DMS53 treated with DMSO at 0.1 percent for 48 hours (cell line): ENCODE measurements at regions not wholly inside any gene's neighbourhood (a gene's known extent, or its start where the extent isn't known, plus 50 kb on each side); places are given as distances from the start of the nearest gene placed in this dataset.
A peak's percentile ranks its signal among the peaks of the same experiment; 100 is the strongest.
"Not testable (repeated sequence)": the region's sequence is repeated elsewhere in the genome, so short reads cannot be mapped to it uniquely, and the experiment has no call there.

Experiments
- DNase-seq: peaks from one replicate; lab custom pipeline; 2025; ENCODE audit not compliant: unreplicated experiment; lab: John Stamatoyannopoulos, UW

- DNase-seq: no peak
Observed at GRCh38 chr12:112611908-112612307, 179.6 kb upstream of the RPH3A start.

GRCh38 chr12:112615196-112615595 is 176.4 kb upstream of the RPH3A start:
- DNase-seq: no peak

- no peak for DNase-seq
Observed at GRCh38 chr12:112616469-112617152, 174.9 kb upstream of the RPH3A start.

- no peak for DNase-seq
Observed at GRCh38 chr12:112617153-112617505, 174.4 kb upstream of the RPH3A start.

- no peak for DNase-seq
Observed at GRCh38 chr12:112627851-112628250, 163.7 kb upstream of the RPH3A start.

GRCh38 chr12:112631974-112632373 is 159.6 kb upstream of the RPH3A start:
- not testable (repeated sequence) for DNase-seq

- DNase-seq: no peak
Observed at GRCh38 chr12:112635036-112635435, 156.5 kb upstream of the RPH3A start.

- DNase-seq: no peak
Observed at GRCh38 chr12:112638420-112638819, 153.1 kb upstream of the RPH3A start.

- DNase-seq: no peak
Observed at GRCh38 chr12:112645586-112645985, 146.0 kb upstream of the RPH3A start.

GRCh38 chr12:112656141-112656540 is 135.4 kb upstream of the RPH3A start:
- DNase-seq: peak; percentile 87

GRCh38 chr12:112664569-112664968 is 127.0 kb upstream of the RPH3A start:
- no peak for DNase-seq

- no peak for DNase-seq
Observed at GRCh38 chr12:112665958-112666357, 125.6 kb upstream of the RPH3A start.

- no peak for DNase-seq
Observed at GRCh38 chr12:112671564-112671963, 120.0 kb upstream of the RPH3A start.

- DNase-seq: no peak
Observed at GRCh38 chr12:112674539-112674938, 117.0 kb upstream of the RPH3A start.

GRCh38 chr12:112676507-112676906 is 115.0 kb upstream of the RPH3A start:
- DNase-seq: no peak

- DNase-seq: no peak
Observed at GRCh38 chr12:112677050-112677765, 114.3 kb upstream of the RPH3A start.

- no peak for DNase-seq
Observed at GRCh38 chr12:112680993-112681392, 110.6 kb upstream of the RPH3A start.

- no peak for DNase-seq
Observed at GRCh38 chr12:112682586-112682985, 109.0 kb upstream of the RPH3A start.

- peak; percentile 12 for DNase-seq
Observed at GRCh38 chr12:112684742-112685141, 106.8 kb upstream of the RPH3A start.

GRCh38 chr12:112685321-112685720 is 106.2 kb upstream of the RPH3A start:
- no peak for DNase-seq

GRCh38 chr12:112686373-112686772 is 105.2 kb upstream of the RPH3A start:
- peak; percentile 31 for DNase-seq

GRCh38 chr12:112694065-112694464 is 97.5 kb upstream of the RPH3A start:
- DNase-seq: no peak

GRCh38 chr12:112697441-112697840 is 94.1 kb upstream of the RPH3A start:
- DNase-seq: not testable (repeated sequence)
